MM.1S (cell line): ENCODE measurements at regions not wholly inside any gene's neighbourhood (a gene's known extent, or its start where the extent isn't known, plus 50 kb on each side); places are given as distances from the start of the nearest gene placed in this dataset.

Experiments
- CTCF ChIP-seq: fragments of 300-600 bp; sonication (generic); IDR thresholded peaks from 2 replicates; pipeline ENCODE4 v1.5.1; 2016; ENCODE audit warnings: antibody characterized with exemption, low read length, mixed read lengths
- EZH2phosphoT487 ChIP-seq: fragments of 300-600 bp; sonication (generic); IDR thresholded peaks from 2 replicates; pipeline ENCODE4 v1.6.1; 2018; ENCODE audit warnings: antibody characterized with exemption, low read length

DNA sequence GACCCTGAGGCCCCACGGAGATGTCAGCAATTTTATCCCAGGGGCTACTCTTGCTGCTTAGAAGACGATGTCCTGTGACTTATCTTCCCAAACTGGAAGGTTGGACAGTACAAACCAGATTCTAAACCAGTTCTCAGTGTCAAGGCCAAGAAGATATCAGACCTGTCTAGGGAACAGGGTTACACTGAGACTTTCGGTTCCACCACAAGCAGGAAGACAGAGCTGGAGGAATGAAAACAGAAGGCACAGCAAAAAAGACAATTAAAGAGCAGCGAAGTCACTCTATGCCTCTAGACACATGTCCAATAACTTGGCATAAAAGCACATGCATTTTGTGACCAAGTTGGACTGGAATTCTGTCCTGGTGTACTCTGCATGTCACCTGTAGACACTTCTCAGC, 73.4 kb upstream of the TMEM252 start:
- TF ChIP-seq CTCF (no peak), EZH2phosphoT487 (no peak)
